HEK293 (cell line): ENCODE measurements at regions not wholly inside any gene's neighbourhood (a gene's known extent, or its start where the extent isn't known, plus 50 kb on each side); places are given as distances from the start of the nearest gene placed in this dataset.

Experiments used
- HOXA7 ChIP-seq: sonication (generic); formaldehyde crosslinking; IDR thresholded peaks from 2 replicates; pipeline ENCODE4 v1.8.1; 2022; ENCODE audit warnings: missing genetic modification reagents, borderline replicate concordance
- MYNN ChIP-seq: fragments of 450-650 bp; formaldehyde crosslinking; IDR thresholded peaks from 2 replicates; pipeline ENCODE4 v1.5.1; 2016; ENCODE audit warnings: missing biosample characterization, missing genetic modification characterization, borderline replicate concordance
- SP3 ChIP-seq: fragments of 450-650 bp; formaldehyde crosslinking; IDR thresholded peaks from 2 replicates; pipeline ENCODE4 v1.5.1; 2016; ENCODE audit warnings: missing biosample characterization, missing genetic modification characterization
- ZNF121 ChIP-seq: fragments of 450-650 bp; formaldehyde crosslinking; IDR thresholded peaks from 2 replicates; pipeline ENCODE4 v1.5.1; 2016; ENCODE audit warnings: missing biosample characterization, missing genetic modification characterization
- ZNF23 ChIP-seq: fragments of 450-650 bp; formaldehyde crosslinking; IDR thresholded peaks from 2 replicates; pipeline ENCODE4 v1.5.1; 2016; ENCODE audit warnings: missing biosample characterization, missing genetic modification characterization, borderline replicate concordance
- ZNF768 ChIP-seq: fragments of 450-650 bp; formaldehyde crosslinking; IDR thresholded peaks from 2 replicates; pipeline ENCODE4 v1.5.1; 2018; ENCODE audit warnings: missing biosample characterization, mild to moderate bottlenecking, missing genetic modification characterization
- TF ChIP-seq, protein P1 (sequence below): fragments of 450-650 bp; formaldehyde crosslinking; IDR thresholded peaks from 2 replicates; pipeline ENCODE4 v1.5.1; 2016; ENCODE audit warnings: missing biosample characterization, missing genetic modification characterization

DNA sequence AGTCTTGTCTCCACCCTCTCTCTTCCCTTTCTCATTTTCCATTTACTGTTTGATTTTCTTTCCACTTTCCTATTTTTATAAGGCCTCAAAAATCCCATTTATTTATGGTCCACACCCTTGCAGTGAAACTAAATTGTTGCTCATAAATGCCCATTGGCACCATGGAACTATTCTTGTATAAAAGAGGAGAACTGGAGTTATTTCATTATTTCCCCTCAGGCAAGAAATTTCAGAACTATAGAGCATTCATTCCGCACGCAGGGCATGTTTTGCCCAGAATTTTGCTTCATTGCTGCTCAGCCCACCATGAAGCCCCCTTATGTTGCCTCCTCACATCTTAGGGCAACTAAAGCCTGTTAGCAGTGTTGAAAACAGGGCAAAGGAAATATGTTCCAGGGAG, 113.7 kb upstream of the MMADHC start:
- TF ChIP-seq ZNF768: no peak
- TF ChIP-seq, protein P1, sequence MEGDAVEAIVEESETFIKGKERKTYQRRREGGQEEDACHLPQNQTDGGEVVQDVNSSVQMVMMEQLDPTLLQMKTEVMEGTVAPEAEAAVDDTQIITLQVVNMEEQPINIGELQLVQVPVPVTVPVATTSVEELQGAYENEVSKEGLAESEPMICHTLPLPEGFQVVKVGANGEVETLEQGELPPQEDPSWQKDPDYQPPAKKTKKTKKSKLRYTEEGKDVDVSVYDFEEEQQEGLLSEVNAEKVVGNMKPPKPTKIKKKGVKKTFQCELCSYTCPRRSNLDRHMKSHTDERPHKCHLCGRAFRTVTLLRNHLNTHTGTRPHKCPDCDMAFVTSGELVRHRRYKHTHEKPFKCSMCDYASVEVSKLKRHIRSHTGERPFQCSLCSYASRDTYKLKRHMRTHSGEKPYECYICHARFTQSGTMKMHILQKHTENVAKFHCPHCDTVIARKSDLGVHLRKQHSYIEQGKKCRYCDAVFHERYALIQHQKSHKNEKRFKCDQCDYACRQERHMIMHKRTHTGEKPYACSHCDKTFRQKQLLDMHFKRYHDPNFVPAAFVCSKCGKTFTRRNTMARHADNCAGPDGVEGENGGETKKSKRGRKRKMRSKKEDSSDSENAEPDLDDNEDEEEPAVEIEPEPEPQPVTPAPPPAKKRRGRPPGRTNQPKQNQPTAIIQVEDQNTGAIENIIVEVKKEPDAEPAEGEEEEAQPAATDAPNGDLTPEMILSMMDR: no peak
- TF ChIP-seq ZNF121 (tag by site-specific recombination): no peak
- TF ChIP-seq MYNN (tag by site-specific recombination): no peak
- no peak for TF ChIP-seq ZNF23 (tag by site-specific recombination)
- TF ChIP-seq HOXA7 (CRISPR knock-in tag): no peak
- TF ChIP-seq SP3 (tag by site-specific recombination): no peak
